ENCODE measurements at regions not wholly inside any gene's neighbourhood (a gene's known extent, or its start where the extent isn't known, plus 50 kb on each side); places are given as distances from the start of the nearest gene placed in this dataset.
"Not testable (repeated sequence)": the region's sequence is repeated elsewhere in the genome, so short reads cannot be mapped to it uniquely, and the experiment has no call there.

DNA sequence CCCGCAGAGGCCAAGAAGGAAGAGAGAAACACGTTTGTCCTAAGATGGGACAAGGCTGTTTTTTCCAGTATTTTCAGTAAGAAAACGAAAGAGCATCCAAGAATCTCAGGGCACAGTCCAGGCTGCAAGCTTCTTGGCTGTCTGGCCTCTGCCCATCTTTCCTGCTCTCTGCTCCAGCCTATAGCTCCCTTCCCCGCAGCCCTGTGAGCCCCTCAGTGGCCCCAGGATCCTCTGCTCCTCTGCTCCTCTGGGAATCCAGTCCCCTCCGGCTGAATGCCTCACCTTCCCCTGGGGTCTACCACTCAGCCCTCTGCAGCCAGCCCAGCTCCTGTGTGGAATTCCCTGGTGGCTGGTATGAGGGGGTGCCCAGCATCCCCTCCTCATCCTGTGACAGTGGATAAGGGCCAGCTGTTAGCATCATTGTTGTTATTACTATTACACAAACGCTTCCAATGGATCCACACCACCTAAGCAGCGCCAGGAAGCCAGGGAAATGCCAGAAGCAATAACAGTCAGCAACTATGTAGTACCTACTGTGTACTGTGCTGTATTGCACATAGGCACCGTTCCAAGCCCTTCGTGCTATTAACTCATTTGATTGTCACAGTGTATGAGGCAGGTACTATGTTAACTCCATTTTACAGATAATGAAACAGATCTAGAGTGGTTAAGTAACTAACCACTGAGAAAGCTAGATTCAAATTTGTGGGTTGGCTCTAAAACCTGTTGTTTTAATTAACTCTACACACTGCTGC lies 60.3 kb upstream of the PTPN1 start:
- no peak for DNase-seq (ENCODE audit: low read depth)
- TF ChIP-seq, protein P1, sequence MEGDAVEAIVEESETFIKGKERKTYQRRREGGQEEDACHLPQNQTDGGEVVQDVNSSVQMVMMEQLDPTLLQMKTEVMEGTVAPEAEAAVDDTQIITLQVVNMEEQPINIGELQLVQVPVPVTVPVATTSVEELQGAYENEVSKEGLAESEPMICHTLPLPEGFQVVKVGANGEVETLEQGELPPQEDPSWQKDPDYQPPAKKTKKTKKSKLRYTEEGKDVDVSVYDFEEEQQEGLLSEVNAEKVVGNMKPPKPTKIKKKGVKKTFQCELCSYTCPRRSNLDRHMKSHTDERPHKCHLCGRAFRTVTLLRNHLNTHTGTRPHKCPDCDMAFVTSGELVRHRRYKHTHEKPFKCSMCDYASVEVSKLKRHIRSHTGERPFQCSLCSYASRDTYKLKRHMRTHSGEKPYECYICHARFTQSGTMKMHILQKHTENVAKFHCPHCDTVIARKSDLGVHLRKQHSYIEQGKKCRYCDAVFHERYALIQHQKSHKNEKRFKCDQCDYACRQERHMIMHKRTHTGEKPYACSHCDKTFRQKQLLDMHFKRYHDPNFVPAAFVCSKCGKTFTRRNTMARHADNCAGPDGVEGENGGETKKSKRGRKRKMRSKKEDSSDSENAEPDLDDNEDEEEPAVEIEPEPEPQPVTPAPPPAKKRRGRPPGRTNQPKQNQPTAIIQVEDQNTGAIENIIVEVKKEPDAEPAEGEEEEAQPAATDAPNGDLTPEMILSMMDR (conservative IDR thresholded peaks at IDR 0.05; ENCODE audit: low read depth, low read length), result no peak
- H3K4me3 ChIP-seq (ENCODE audit: low read depth, low read length), result no peak overlapping the region

DNA sequence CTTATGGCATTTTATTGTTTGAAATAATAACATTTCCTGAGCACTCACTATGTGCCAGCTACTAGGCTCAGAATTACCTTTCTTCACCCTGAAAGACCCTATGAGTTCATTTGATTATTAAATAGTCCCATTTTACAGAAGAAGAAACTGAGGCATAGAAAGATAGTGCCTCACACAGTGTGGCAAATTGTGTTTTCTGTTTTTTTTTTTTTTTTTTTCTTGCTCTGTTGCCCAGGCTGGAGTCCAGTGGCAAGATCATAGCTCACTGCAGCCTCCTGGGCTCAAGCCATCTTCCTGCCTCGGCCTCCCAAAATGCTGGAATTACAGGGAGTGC lies 59.7 kb upstream of the PTPN1 start:
- TF ChIP-seq, protein P1 (conservative IDR thresholded peaks at IDR 0.05; ENCODE audit: low read depth, low read length), result no peak
- no peak overlapping the region for H3K4me3 ChIP-seq (ENCODE audit: low read depth, low read length)
- DNase-seq (ENCODE audit: low read depth), result no peak

DNA sequence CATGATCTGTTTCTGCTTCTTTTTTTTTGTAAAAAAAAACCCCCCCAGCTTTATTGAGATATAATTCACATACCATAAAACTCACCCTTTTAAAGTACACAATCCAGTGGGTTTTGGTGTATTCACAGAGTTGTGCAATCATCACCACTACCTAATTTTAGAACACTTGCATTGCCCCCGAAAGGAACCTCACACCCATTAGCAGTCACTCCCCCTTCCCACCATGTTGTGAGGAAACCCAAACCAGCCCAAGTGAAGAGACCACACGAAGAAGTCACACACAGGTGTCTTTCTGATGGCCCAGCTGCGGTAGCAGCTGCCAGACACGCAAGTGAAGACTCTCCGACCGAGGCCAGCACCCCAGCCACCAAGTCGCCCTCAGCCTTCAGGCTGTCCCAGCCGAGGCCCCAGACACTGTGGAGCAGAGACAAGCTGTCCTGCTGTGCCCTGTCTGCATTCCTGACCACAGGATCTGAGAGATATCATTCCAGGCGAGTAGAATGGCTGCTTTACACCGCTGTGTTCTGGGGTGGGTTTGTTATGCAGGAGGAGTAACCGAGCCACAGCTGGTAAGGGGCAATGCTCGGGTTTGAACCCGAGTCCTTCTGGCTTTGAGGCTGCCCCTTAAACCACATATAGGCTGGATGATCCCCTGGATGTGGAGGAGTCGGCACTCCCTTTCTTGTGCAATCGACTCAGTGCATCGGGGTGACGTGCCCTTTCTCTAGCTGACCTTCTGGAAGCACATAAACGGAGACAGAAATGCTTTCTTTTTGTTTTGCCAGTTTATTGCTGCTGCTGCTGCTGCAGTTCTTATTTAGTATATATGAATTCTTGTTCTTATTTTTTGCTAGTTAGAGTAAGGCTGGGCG lies 59.1 kb upstream of the PTPN1 start:
- peak; percentile 88 for DNase-seq (ENCODE audit: low read depth)
- peak overlapping the region; percentile 47 for H3K4me3 ChIP-seq (ENCODE audit: low read depth, low read length)
- TF ChIP-seq, protein P1 (conservative IDR thresholded peaks at IDR 0.05; ENCODE audit: low read depth, low read length), result no peak

DNA sequence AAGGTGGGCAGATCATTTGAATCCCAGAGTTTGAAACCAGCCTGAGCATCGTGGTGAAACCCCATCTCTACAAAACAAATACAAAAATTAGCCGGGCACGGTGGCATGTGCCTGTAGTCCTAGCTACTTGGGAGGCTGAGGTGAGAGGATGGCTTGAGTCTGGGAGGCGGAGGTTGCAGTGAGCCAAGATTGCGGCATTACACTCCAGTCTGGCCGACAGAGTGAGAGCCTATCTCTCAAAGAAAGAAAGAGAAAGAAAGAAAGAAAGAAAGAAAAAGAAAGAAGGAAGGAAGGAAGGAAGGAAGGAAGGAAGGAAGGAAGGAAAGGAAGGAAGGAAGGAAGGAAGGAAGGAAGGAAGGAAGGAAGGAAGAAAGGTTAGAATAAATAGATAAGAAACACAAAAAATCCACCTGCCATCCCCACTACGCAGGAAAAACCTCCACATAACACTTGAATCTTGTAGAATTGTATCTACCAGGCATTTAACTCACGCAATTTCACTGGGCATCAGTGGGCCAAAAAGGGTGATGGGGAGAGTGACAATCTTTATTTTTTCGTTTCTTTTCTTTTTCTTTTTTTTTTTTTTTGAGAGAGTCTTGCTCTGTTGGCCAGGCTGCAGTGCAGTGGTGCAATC lies 58.3 kb upstream of the PTPN1 start:
- peak overlapping the region; percentile 47 for H3K4me3 ChIP-seq (ENCODE audit: low read depth, low read length)
- DNase-seq (ENCODE audit: low read depth), result not testable (repeated sequence)

DNA sequence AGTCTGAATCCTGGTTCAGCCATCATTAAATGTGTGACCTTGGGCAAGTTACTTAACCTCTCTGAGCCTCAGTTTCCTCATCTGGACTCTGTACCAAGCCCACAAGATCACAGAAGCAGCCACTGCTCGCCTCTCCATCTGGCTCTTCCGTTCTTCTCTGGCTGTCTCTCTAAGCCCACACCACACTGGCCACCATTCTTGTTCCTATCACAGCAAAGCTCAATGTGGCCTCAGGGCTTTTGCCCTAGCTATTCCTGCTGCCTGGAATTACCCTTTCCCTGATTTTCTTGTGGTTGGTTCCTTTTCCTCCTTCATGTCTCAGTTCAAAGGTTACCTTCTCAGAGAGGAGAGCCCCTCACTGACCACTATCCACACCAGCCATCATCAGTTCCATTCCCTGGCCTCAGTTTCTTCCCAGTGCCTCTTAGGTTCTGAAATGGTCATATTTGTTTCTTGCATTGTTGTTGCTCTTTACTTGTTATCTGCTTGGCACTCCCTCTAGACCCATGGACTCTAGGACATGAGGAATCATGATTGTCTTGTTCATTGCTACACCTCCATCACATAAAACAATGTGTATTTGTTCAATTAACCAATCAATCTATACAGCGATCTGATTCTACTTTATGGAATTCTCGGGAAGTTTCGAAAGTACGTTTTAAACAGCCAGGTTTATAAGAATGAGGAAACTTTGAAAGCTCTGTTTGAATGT lies 56.5 kb upstream of the PTPN1 start:
- TF ChIP-seq, protein P1 (conservative IDR thresholded peaks at IDR 0.05; ENCODE audit: low read depth, low read length), result no peak
- H3K4me3 ChIP-seq (ENCODE audit: low read depth, low read length), result no peak overlapping the region
- no peak for DNase-seq (ENCODE audit: low read depth)

DNA sequence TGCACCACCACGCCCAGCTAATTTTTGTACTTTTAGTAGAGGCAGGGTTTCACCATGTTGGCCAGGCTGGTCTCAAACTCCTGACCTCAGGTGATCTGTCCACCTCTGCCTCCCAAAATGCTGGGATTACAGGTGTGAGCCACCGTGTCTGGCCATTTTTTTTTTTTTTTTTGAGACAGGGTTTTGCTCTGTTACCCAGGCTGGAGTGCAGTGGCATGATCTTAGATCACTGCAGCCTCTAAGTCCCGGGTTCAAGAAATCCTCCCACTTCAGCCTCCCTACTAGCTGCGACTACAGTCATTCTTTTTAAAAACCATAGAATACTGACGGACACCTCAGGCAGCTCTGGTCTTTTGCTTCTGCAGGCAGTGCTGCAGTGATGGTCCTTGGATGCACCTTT lies 54.9 kb upstream of the PTPN1 start:
- not testable (repeated sequence) for H3K4me3 ChIP-seq (ENCODE audit: low read depth, low read length); DNase-seq (ENCODE audit: low read depth)

DNA sequence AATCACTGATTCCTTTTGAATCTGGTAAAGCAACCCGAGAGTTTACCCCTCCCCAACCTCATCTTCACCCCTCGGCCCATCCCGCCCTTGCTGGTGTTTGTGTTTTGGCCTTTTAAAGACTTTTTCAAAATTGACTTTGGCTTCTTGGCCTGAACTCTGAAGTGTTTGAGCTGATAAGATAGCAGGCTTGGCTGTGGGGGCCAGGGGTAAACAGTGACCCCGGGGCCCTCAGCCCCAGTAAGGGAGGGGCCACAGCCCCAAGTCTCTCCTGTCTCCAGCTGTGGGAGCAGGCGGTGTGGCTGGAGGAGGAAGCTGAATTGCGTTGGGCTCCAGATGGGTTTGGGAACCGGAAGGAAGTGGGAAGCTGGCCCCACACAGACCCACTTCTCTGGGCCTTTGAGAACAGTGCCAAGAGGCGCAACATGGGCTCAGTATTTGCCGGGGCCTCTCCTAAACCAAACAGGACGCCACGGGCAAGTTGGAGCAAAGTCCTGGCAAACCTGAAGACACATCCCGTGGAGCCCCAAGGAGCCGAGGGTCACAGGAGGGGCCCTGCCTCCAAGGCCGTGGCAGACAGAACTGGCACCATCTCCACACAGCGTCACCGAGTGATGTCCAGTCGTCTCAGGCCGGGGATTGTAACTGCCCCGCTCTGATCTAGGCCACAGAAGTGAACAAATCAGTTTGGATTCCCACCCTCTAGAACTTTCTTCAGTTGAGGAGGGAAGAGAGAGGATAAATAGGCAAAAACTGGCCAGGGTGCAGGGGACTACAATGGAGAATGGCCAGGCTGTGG lies 54.3 kb upstream of the PTPN1 start:
- TF ChIP-seq, protein P1 (conservative IDR thresholded peaks at IDR 0.05; ENCODE audit: low read depth, low read length), result no peak
- H3K4me3 ChIP-seq (ENCODE audit: low read depth, low read length), result no peak overlapping the region
- DNase-seq (ENCODE audit: low read depth), result no peak

Measured in choroid plexus epithelial cell (primary cell).